Transverse colon (tissue), 3 donors: ENCODE measurements at regions not wholly inside any gene's neighbourhood (a gene's known extent, or its start where the extent isn't known, plus 50 kb on each side); places are given as distances from the start of the nearest gene placed in this dataset.

ENCODE experiments used
- EP300 ChIP-seq: sonication (generic); formaldehyde crosslinking; IDR thresholded peaks from one replicate; pipeline ENCODE4 v1.6.1; 2017; ENCODE audit warnings: antibody characterized with exemption, low read depth
- POLR2A ChIP-seq: fragments of 450-650 bp; IDR thresholded peaks from one replicate; pipeline ENCODE4 v1.6.1; 2016; ENCODE audit warnings: antibody characterized with exemption, mild to moderate bottlenecking, moderate library complexity
- TF ChIP-seq, protein P1 (sequence below), 5 experiments: fragments of 200-600 bp in 3 of 5; fragments of 450-650 bp in 2 of 5; sonication (generic) in 3 of 5; IDR thresholded peaks; 1 replicate in 2 of 5; 2 replicates in 3 of 5; pipeline ENCODE4 v1.5.1; 2016 to 2017; ENCODE audit warnings: antibody characterized with exemption in 5 of 5, inconsistent platforms in 3 of 5, mild to moderate bottlenecking in 2 of 5, moderate library complexity in 1 of 5

GRCh38 chr4:23958749-23959148 is 68.9 kb upstream of the PPARGC1A start:
- TF ChIP-seq, protein P1, sequence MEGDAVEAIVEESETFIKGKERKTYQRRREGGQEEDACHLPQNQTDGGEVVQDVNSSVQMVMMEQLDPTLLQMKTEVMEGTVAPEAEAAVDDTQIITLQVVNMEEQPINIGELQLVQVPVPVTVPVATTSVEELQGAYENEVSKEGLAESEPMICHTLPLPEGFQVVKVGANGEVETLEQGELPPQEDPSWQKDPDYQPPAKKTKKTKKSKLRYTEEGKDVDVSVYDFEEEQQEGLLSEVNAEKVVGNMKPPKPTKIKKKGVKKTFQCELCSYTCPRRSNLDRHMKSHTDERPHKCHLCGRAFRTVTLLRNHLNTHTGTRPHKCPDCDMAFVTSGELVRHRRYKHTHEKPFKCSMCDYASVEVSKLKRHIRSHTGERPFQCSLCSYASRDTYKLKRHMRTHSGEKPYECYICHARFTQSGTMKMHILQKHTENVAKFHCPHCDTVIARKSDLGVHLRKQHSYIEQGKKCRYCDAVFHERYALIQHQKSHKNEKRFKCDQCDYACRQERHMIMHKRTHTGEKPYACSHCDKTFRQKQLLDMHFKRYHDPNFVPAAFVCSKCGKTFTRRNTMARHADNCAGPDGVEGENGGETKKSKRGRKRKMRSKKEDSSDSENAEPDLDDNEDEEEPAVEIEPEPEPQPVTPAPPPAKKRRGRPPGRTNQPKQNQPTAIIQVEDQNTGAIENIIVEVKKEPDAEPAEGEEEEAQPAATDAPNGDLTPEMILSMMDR (IDR thresholded peaks at IDR 0.05), result no peak
- TF ChIP-seq EP300 (no peak), POLR2A (no peak)
